ENCODE measurements at regions not wholly inside any gene's neighbourhood (a gene's known extent, or its start where the extent isn't known, plus 50 kb on each side); places are given as distances from the start of the nearest gene placed in this dataset.

DNA sequence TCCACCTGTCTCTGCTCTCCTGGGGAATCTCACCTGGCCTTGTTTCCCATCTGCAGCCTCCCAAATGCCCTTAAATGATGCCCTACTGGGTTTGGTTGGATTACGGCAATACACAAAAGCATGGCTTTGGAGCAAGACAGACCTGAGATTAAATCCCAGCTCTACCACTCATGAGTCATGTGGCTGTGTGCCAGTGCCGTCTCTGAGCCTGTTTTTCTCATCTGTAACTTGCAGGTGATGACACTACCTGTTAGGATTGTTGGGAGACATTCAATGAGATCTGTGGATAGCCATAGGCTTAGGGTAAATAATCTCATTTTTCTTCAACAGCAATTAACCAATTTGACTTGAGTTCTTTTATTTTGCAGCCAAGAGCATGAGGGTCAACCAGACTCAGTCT, 240.3 kb downstream of the MAF start:
- DNase-seq (ENCODE audit: low spot score), result no peak
- TF ChIP-seq, protein P1, sequence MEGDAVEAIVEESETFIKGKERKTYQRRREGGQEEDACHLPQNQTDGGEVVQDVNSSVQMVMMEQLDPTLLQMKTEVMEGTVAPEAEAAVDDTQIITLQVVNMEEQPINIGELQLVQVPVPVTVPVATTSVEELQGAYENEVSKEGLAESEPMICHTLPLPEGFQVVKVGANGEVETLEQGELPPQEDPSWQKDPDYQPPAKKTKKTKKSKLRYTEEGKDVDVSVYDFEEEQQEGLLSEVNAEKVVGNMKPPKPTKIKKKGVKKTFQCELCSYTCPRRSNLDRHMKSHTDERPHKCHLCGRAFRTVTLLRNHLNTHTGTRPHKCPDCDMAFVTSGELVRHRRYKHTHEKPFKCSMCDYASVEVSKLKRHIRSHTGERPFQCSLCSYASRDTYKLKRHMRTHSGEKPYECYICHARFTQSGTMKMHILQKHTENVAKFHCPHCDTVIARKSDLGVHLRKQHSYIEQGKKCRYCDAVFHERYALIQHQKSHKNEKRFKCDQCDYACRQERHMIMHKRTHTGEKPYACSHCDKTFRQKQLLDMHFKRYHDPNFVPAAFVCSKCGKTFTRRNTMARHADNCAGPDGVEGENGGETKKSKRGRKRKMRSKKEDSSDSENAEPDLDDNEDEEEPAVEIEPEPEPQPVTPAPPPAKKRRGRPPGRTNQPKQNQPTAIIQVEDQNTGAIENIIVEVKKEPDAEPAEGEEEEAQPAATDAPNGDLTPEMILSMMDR (IDR thresholded peaks at IDR 0.05; ENCODE audit: borderline replicate concordance, control extremely low read depth, extremely low read depth, insufficient read depth, missing control alignments), result no peak
- in situ Hi-C loops (cut with MboI; ENCODE audit: low sequenced_read_pairs, unreplicated experiment), result no loop called here

DNA sequence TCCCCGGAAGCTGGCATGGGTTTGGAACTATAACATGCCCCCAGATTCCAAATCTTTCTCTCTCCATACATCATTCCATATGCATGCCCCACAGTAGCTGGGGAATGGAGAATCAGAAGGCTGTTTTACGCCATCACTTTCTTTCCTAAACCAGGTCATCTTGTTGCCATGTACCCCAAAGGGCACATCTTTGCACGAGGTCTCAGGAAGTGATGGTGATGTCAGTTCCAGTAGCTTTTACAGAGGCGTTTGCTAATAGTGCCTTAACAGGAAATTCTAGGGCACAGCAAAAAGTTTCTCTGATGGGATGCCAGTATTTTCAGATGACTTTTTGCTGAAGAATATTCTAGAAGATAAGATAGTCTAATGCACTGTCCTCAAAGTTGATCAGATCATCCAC, 241.5 kb downstream of the MAF start:
- TF ChIP-seq, protein P1 (IDR thresholded peaks at IDR 0.05; ENCODE audit: borderline replicate concordance, control extremely low read depth, extremely low read depth, insufficient read depth, missing control alignments), result no peak
- in situ Hi-C loops (cut with MboI; ENCODE audit: low sequenced_read_pairs, unreplicated experiment), result no loop called here
- DNase-seq (ENCODE audit: low spot score), result no peak

DNA sequence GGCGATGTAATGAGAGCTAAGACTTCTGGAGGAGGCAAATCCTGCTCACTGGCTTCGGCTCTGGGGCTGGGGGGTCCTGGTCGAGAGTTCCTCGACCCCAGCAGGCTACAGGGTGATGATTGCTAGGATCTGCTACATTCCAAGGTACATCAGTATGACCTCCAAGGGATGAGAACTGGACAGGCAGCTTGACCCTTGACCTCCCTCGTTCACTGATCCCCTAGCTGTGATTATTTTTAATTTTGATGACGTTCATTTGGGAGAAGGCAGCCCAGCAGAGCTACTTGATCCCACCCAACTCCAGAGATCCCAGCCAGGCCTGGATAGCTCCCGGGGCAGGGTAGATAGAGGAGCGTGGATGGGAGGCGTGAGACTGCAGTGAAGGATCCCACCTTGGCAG, 242.3 kb downstream of the MAF start:
- in situ Hi-C loops (cut with MboI; ENCODE audit: low sequenced_read_pairs, unreplicated experiment), result no loop called here
- no peak for DNase-seq (ENCODE audit: low spot score)
- TF ChIP-seq, protein P1 (IDR thresholded peaks at IDR 0.05; ENCODE audit: borderline replicate concordance, control extremely low read depth, extremely low read depth, insufficient read depth, missing control alignments), result no peak

DNA sequence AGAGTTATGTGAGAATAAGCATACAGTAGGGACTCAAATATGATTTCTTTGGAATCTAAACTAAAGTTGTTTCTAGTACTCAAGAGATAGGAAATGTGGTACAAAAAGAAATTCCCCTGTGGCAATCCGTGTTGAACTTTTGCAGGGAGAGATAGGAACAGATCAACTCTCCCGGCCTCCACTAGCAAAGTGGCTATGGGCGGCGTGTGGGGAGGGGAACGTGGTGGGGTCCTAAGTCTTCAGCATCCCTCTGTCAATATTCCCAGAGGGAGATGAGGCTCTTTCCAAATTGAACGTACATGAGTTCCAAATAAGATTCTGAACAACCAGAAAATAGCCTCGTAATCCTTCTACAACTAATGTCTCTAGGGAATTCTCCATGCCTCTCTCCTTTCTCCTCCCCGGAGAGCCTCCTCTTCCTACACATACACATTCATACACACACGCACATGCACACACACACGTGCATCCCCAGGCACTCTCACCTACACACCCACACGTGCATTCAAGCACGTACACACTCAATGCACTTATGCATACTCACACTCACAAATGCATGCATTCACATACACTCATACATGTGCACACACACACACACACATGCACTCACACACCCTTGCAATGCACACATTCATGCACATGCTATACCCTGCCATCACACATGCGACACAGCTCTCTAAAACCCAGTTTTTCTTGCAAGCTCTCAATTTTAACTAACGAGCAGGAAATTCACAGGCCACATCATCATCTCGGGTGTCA, 244.8 kb downstream of the MAF start:
- TF ChIP-seq, protein P1 (IDR thresholded peaks at IDR 0.05; ENCODE audit: borderline replicate concordance, control extremely low read depth, extremely low read depth, insufficient read depth, missing control alignments), result no peak
- in situ Hi-C loops (cut with MboI; ENCODE audit: low sequenced_read_pairs, unreplicated experiment), result no loop called here
- no peak for DNase-seq (ENCODE audit: low spot score)

DNA sequence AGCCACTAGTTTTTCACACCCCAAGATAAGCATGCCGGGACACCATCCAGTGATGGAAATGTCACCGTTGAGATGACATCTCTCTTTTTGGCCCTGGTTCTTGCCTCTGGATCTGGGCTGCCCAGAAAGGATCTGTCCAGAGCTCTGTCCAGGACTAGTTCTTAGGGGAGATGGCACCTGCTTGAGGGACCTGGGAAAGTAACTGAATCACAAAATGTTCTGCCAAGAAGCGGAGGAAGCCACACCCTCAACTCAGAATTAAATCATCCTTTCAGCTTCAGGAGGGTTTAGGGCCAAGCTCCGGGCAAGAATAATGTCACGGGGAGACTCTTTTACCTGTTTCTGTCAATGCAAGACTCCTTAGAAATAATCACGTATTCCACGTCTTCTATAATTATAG, 248.6 kb downstream of the MAF start:
- TF ChIP-seq, protein P1 (IDR thresholded peaks at IDR 0.05; ENCODE audit: borderline replicate concordance, control extremely low read depth, extremely low read depth, insufficient read depth, missing control alignments), result no peak
- in situ Hi-C loops (cut with MboI; ENCODE audit: low sequenced_read_pairs, unreplicated experiment), result no loop called here
- DNase-seq (ENCODE audit: low spot score), result no peak

DNA sequence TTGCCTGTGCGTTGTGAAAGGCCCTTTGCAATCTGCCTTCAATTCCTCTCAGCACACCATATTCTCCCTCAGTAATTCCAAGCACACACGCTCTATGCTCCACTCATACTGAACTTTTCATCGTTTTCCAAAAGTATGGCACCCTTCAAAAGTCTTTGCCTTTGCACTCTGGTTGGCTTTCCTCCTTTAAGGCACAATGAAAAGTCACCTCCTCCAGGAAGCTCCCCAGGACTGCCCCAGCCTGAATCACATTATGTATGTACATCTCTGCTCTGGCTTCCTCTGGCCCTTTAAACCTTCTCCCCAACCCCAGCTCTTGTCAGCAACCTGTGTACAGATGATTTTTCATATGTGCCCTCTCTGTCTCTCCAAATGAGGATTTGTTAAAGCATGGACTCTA, 250.7 kb downstream of the MAF start:
- TF ChIP-seq, protein P1 (IDR thresholded peaks at IDR 0.05; ENCODE audit: borderline replicate concordance, control extremely low read depth, extremely low read depth, insufficient read depth, missing control alignments), result no peak
- no peak for DNase-seq (ENCODE audit: low spot score)
- in situ Hi-C loops (cut with MboI; ENCODE audit: low sequenced_read_pairs, unreplicated experiment), result no loop called here

All from GM13976 (cell line).